Endothelial cell of umbilical vein (primary cell): ENCODE measurements at regions not wholly inside any gene's neighbourhood (a gene's known extent, or its start where the extent isn't known, plus 50 kb on each side); places are given as distances from the start of the nearest gene placed in this dataset.

Experiments
- CTCF ChIP-seq, 2 donors: IDR thresholded peaks; 1 replicate in 1 of 2; 2 replicates in 1 of 2; pipeline ENCODE4 v1.5.1; 2011; ENCODE audit warnings: low read length in 2 of 2, mild to moderate bottlenecking in 2 of 2, moderate library complexity in 2 of 2, control low read depth in 1 of 2, inconsistent platforms in 1 of 2, low read depth in 1 of 2; ENCODE audit not compliant: insufficient read depth in 1 of 2; ENCODE audit errors: extremely low read depth in 1 of 2
- EZH2 ChIP-seq: IDR thresholded peaks from 2 replicates; pipeline ENCODE4 v1.6.1; 2012; ENCODE audit warnings: borderline replicate concordance, low read depth, mild to moderate bottlenecking, moderate library complexity, low read length, inconsistent platforms; ENCODE audit not compliant: severe bottlenecking
- FOS ChIP-seq: IDR thresholded peaks from 2 replicates; pipeline ENCODE4 v1.6.1; 2011; ENCODE audit warnings: mild to moderate bottlenecking, low read length, moderate library complexity, borderline replicate concordance; ENCODE audit not compliant: insufficient read depth
- GATA2 ChIP-seq: IDR thresholded peaks from 2 replicates; pipeline ENCODE4 v1.7.0; 2011; ENCODE audit warnings: low read depth, mild to moderate bottlenecking, moderate library complexity, mixed read lengths, low read length; ENCODE audit not compliant: insufficient read length, insufficient read depth
- JUN ChIP-seq: IDR thresholded peaks from 2 replicates; pipeline ENCODE4 v1.6.1; 2011; ENCODE audit warnings: borderline replicate concordance, low read depth; ENCODE audit not compliant: insufficient read length, insufficient read depth
- MAX ChIP-seq: IDR thresholded peaks from 2 replicates; pipeline ENCODE4 v1.6.1; 2011; ENCODE audit not compliant: insufficient read depth, insufficient read length
- MYC ChIP-seq: IDR thresholded peaks from one replicate; pipeline ENCODE4 v1.6.1; 2011; ENCODE audit warnings: mild to moderate bottlenecking, low read depth, low read length
- POLR2A ChIP-seq: IDR thresholded peaks from 2 replicates; pipeline ENCODE4 v1.6.1; 2012; ENCODE audit warnings: low read depth, mild to moderate bottlenecking, control low read depth, low read length
- POLR2AphosphoS5 ChIP-seq: IDR thresholded peaks from 2 replicates; pipeline ENCODE4 v1.6.1; 2012; ENCODE audit warnings: low read depth, mild to moderate bottlenecking, control low read depth, low read length, moderate library complexity; ENCODE audit not compliant: insufficient read depth

GRCh38 chr5:143498821-143499220 is 95.3 kb upstream of the NR3C1 start:
- TF ChIP-seq POLR2A (no peak), CTCF (IDR thresholded peaks at IDR 0.05; ENCODE audit: extremely low read depth in 1 of 2, insufficient read depth in 1 of 2, low read depth in 1 of 2, low read length in 2 of 2) (no peak), POLR2AphosphoS5 (no peak), EZH2 (no peak), MAX (no peak), FOS (no peak), JUN (no peak), MYC (no peak), GATA2 (no peak)
